Endothelial cell (in vitro differentiated cells): ENCODE measurements at regions not wholly inside any gene's neighbourhood (a gene's known extent, or its start where the extent isn't known, plus 50 kb on each side); places are given as distances from the start of the nearest gene placed in this dataset.
"Not testable (repeated sequence)": the region's sequence is repeated elsewhere in the genome, so short reads cannot be mapped to it uniquely, and the experiment has no call there.

Source experiments
- DNase-seq: peaks from one replicate; pipeline ENCODE4 v3.0.0; 2021; ENCODE audit warnings: low spot score
- H3K27ac Mint-ChIP-seq: one replicate; pipeline ENCODE4 v1.8.0; 2021; ENCODE audit warnings: mixed read lengths, inconsistent platforms; ENCODE audit not compliant: unreplicated experiment
- H3K27me3 Mint-ChIP-seq: one replicate; pipeline ENCODE4 v1.8.0; 2021; ENCODE audit warnings: mild to moderate bottlenecking, moderate library complexity, mixed read lengths, inconsistent platforms; ENCODE audit not compliant: unreplicated experiment
- H3K36me3 Mint-ChIP-seq: one replicate; pipeline ENCODE4 v1.8.0; 2021; ENCODE audit warnings: mild to moderate bottlenecking, low read depth, mixed read lengths, inconsistent platforms; ENCODE audit not compliant: unreplicated experiment
- H3K4me1 Mint-ChIP-seq: one replicate; pipeline ENCODE4 v1.8.0; 2021; ENCODE audit warnings: mild to moderate bottlenecking, mixed read lengths, inconsistent platforms; ENCODE audit not compliant: unreplicated experiment
- H3K4me3 Mint-ChIP-seq: one replicate; pipeline ENCODE4 v1.8.0; 2021; ENCODE audit warnings: mild to moderate bottlenecking, mixed read lengths, inconsistent platforms; ENCODE audit not compliant: unreplicated experiment
- H3K9me3 Mint-ChIP-seq: one replicate; pipeline ENCODE4 v1.8.0; 2021; ENCODE audit warnings: mixed read lengths, inconsistent platforms; ENCODE audit not compliant: unreplicated experiment
- TF ChIP-seq, protein P1 (sequence below): fragments of 200-600 bp; sonication (generic); IDR thresholded peaks from one replicate; pipeline ENCODE4 v1.5.0; 2021; ENCODE audit warnings: antibody characterized with exemption; ENCODE audit not compliant: unreplicated experiment

DNA sequence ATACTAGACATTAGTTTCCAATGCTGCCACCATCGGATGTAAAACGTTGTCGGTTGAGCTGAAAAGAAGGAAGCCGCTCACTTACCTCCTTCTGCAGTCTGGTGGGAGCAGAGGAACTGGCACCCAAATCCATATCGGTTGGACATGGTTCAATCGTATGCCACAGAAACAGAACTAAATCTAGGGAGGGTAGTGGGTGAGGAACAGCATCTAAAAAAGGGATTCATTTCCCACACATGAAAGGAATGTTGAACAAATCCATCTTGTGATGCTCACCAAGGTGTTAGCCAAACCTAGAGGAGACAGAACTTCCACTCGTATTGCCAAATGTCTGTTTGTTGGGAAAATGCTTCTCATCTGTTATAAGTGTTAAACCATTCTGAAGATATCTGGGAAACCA is 532.7 kb downstream of the NLGN4X start:
- H3K9me3 Mint-ChIP-seq, result no peaks in the 10 kb centered on the region
- H3K4me1 Mint-ChIP-seq, result no peaks in the 10 kb centered on the region
- H3K4me3 Mint-ChIP-seq, result no peak overlapping the region
- no peaks in the 10 kb centered on the region for H3K36me3 Mint-ChIP-seq
- DNase-seq, result no peak
- H3K27ac Mint-ChIP-seq, result no peak overlapping the region
- H3K27me3 Mint-ChIP-seq, result peaks cover 1% of the 10 kb centered on the region
- TF ChIP-seq, protein P1, sequence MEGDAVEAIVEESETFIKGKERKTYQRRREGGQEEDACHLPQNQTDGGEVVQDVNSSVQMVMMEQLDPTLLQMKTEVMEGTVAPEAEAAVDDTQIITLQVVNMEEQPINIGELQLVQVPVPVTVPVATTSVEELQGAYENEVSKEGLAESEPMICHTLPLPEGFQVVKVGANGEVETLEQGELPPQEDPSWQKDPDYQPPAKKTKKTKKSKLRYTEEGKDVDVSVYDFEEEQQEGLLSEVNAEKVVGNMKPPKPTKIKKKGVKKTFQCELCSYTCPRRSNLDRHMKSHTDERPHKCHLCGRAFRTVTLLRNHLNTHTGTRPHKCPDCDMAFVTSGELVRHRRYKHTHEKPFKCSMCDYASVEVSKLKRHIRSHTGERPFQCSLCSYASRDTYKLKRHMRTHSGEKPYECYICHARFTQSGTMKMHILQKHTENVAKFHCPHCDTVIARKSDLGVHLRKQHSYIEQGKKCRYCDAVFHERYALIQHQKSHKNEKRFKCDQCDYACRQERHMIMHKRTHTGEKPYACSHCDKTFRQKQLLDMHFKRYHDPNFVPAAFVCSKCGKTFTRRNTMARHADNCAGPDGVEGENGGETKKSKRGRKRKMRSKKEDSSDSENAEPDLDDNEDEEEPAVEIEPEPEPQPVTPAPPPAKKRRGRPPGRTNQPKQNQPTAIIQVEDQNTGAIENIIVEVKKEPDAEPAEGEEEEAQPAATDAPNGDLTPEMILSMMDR, result no peak

DNA sequence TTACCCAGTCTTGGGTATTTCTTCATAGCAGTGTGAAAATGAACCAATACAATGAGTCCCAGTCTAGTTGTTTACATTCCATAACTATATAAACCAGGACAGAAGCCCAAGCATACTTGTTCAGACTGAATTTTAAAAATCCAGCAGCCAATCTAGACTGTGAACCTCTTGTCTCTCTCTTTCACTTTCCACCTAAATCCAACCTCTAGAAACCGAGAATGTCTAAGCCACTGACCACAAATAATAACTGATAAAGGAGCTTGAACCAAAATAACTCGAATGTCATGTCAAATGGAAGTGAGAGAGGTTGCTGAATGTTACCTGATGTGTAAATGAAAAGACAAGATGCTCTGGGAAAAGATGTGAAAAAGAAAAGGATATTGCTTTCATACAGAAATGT is 544.7 kb downstream of the NLGN4X start:
- H3K4me1 Mint-ChIP-seq, result no peaks in the 10 kb centered on the region
- no peaks in the 10 kb centered on the region for H3K9me3 Mint-ChIP-seq
- TF ChIP-seq, protein P1, result no peak
- no peak for DNase-seq
- H3K27ac Mint-ChIP-seq, result no peak overlapping the region
- H3K36me3 Mint-ChIP-seq, result no peaks in the 10 kb centered on the region
- H3K27me3 Mint-ChIP-seq, result no peaks in the 10 kb centered on the region
- no peak overlapping the region for H3K4me3 Mint-ChIP-seq

DNA sequence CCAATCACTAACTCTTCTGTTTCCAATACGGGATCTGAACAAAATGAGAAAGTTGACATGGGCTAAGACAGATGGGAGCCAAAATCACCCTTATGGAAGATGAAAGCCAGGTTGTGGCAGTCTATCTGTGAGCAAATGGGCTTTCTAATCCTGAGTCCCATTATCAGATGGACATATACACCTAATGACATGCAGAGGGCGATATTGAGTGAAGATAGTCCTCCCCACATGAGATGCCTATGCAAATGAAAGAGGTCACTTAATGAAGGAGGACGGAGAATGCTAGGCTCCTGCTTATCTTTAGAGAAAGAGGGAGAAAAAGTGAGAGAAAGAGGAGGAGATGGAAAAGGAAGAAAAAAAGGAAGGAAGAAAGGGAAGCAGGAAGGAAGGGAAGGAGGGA is 547.5 kb downstream of the NLGN4X start:
- TF ChIP-seq, protein P1, result no peak
- DNase-seq, result no peak
- Mint-ChIP-seq H3K27me3 (no peaks in the 10 kb centered on the region), H3K4me1 (no peaks in the 10 kb centered on the region), H3K4me3 (no peak overlapping the region), H3K36me3 (no peaks in the 10 kb centered on the region), H3K27ac (no peak overlapping the region), H3K9me3 (no peaks in the 10 kb centered on the region)

DNA sequence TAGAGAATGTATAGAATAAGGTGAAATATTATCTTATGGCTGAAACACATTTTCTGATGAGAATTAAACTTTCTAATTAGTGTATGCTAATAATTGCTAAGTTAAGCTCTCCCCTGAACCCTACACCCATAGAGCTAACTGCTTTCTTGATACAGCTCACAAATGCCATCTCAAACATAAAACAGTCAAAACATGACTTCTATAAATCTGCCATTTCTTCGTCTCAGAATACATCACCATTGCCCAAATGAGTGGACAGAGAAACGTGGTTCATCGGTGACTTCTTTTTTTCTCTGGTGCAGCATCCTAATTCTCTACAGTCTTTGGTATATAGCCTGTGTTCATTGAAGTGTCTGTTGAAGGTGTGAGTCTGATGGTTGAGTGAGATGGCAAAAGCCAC is 554.6 kb downstream of the NLGN4X start:
- no peaks in the 10 kb centered on the region for H3K9me3 Mint-ChIP-seq

DNA sequence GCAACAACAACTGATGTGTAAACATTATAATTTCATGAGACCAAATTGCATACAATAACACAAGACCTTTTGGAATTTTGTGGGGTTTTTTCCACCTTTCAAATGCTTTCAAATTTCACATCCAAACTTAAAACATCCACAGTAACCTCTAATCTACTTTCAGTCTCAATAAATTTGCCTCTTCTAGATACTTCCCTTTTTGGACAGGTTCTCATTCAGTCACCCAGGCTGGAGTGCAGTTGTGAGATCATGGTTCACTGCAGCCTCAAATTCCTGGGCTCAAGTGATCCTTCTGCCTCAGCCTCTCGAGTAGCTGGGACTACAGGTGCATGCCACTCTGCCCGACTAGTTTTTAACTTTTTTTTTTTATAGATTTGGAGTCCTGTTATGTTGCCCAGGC is 556.6 kb downstream of the NLGN4X start:
- H3K27me3 Mint-ChIP-seq, result no peaks in the 10 kb centered on the region
- no peaks in the 10 kb centered on the region for H3K36me3 Mint-ChIP-seq
- DNase-seq, result no peak
- TF ChIP-seq, protein P1, result no peak
- H3K4me3 Mint-ChIP-seq, result no peak overlapping the region
- no peaks in the 10 kb centered on the region for H3K4me1 Mint-ChIP-seq
- H3K27ac Mint-ChIP-seq, result no peak overlapping the region
- H3K9me3 Mint-ChIP-seq, result no peaks in the 10 kb centered on the region

More for the DNA sequence above, 554.6 kb downstream of the NLGN4X start:
- no peak for DNase-seq
- Mint-ChIP-seq H3K27ac (no peak overlapping the region), H3K4me1 (no peaks in the 10 kb centered on the region), H3K36me3 (no peaks in the 10 kb centered on the region), H3K27me3 (no peaks in the 10 kb centered on the region), H3K4me3 (no peak overlapping the region)
- TF ChIP-seq, protein P1, result no peak

DNA sequence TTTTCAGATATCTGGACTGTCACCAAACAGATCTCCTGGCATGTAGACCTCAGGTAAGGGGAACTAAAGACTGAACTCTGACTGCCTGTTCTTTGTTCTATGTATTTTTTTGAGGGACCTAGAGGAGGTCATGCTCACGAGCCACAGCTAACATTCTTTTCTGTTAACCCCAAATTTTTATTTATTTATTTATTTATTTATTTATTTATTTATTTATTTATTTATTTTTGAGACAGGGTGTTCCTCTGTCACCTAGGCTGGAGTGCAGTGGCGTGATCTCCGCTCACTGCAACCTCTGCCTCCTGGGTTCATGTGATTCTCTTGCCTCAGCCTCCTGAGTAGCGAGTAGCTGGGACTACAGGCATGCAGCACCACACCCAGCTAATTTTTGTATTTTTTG is 562.0 kb downstream of the NLGN4X start:
- H3K27me3 Mint-ChIP-seq, H3K27ac Mint-ChIP-seq, H3K4me3 Mint-ChIP-seq, H3K9me3 Mint-ChIP-seq, DNase-seq, H3K4me1 Mint-ChIP-seq: not testable (repeated sequence)
- peaks cover 15% of the 10 kb centered on the region for H3K36me3 Mint-ChIP-seq
